ENCODE measurements at regions not wholly inside any gene's neighbourhood (a gene's known extent, or its start where the extent isn't known, plus 50 kb on each side); places are given as distances from the start of the nearest gene placed in this dataset.

GRCh38 chr21:28224191-28224726, 768.4 kb downstream of the LTN1 start:
- H3K4me1 ChIP-seq (ENCODE audit: control insufficient read depth in 3 of 3, insufficient read depth in 3 of 3, low read length in 3 of 3): peaks cover 0 to 3% (median 2%) of the 10 kb centered on the region in 3 donors
- H3K27ac ChIP-seq (ENCODE audit: low read depth, low read length): no peak overlapping the region
- H3K27me3 ChIP-seq (ENCODE audit: control insufficient read depth in 3 of 3, insufficient read depth in 3 of 3, low read length in 3 of 3): no peaks in the 10 kb centered on the region
- H3K9ac ChIP-seq (ENCODE audit: low read depth in 1 of 3, low read length in 3 of 3): no peak overlapping the region
- no peaks in the 10 kb centered on the region for H3K9me3 ChIP-seq (ENCODE audit: control insufficient read depth in 3 of 3, low read length in 3 of 3)
- H3K36me3 ChIP-seq (ENCODE audit: control insufficient read depth in 3 of 3, insufficient read depth in 3 of 3, low read length in 3 of 3): no peaks in the 10 kb centered on the region
- no peak overlapping the region for H3K4me3 ChIP-seq (ENCODE audit: low read length in 3 of 3)

- no peak overlapping the region for H3K4me3 ChIP-seq (ENCODE audit: low read length in 3 of 3)
- H3K27ac ChIP-seq (ENCODE audit: low read depth, low read length): no peak overlapping the region
- H3K4me1 ChIP-seq (ENCODE audit: control insufficient read depth in 3 of 3, insufficient read depth in 3 of 3, low read length in 3 of 3): peaks cover 0 to 3% (median 0%) of the 10 kb centered on the region in 3 donors
- no peak overlapping the region for H3K9ac ChIP-seq (ENCODE audit: low read depth in 1 of 3, low read length in 3 of 3)
- H3K27me3 ChIP-seq (ENCODE audit: control insufficient read depth in 3 of 3, insufficient read depth in 3 of 3, low read length in 3 of 3): no peaks in the 10 kb centered on the region
- H3K9me3 ChIP-seq (ENCODE audit: control insufficient read depth in 3 of 3, low read length in 3 of 3): no peaks in the 10 kb centered on the region
- no peaks in the 10 kb centered on the region for H3K36me3 ChIP-seq (ENCODE audit: control insufficient read depth in 3 of 3, insufficient read depth in 3 of 3, low read length in 3 of 3)
Observed at GRCh38 chr21:28221984-28222383, 770.7 kb downstream of the LTN1 start.

- Histone ChIP-seq H3K4me3 (ENCODE audit: low read length in 3 of 3) (no peak overlapping the region), H3K4me1 (ENCODE audit: control insufficient read depth in 3 of 3, insufficient read depth in 3 of 3, low read length in 3 of 3) (peaks cover 0 to 4% (median 3%) of the 10 kb centered on the region in 3 donors), H3K9me3 (ENCODE audit: control insufficient read depth in 3 of 3, low read length in 3 of 3) (no peaks in the 10 kb centered on the region), H3K36me3 (ENCODE audit: control insufficient read depth in 3 of 3, insufficient read depth in 3 of 3, low read length in 3 of 3) (no peaks in the 10 kb centered on the region), H3K27me3 (ENCODE audit: control insufficient read depth in 3 of 3, insufficient read depth in 3 of 3, low read length in 3 of 3) (no peaks in the 10 kb centered on the region), H3K27ac (ENCODE audit: low read depth, low read length) (no peak overlapping the region), H3K9ac (ENCODE audit: low read depth in 1 of 3, low read length in 3 of 3) (no peak overlapping the region)
Observed at GRCh38 chr21:28220680-28221079, 772.0 kb downstream of the LTN1 start.

GRCh38 chr21:28216976-28217523, 775.6 kb downstream of the LTN1 start:
- Histone ChIP-seq H3K36me3 (ENCODE audit: control insufficient read depth in 3 of 3, insufficient read depth in 3 of 3, low read length in 3 of 3) (no peaks in the 10 kb centered on the region), H3K27ac (ENCODE audit: low read depth, low read length) (no peak overlapping the region), H3K4me3 (ENCODE audit: low read length in 3 of 3) (no peak overlapping the region), H3K4me1 (ENCODE audit: control insufficient read depth in 3 of 3, insufficient read depth in 3 of 3, low read length in 3 of 3) (peaks cover 5 to 12% (median 6%) of the 10 kb centered on the region in 3 donors), H3K9me3 (ENCODE audit: control insufficient read depth in 3 of 3, low read length in 3 of 3) (no peaks in the 10 kb centered on the region), H3K27me3 (ENCODE audit: control insufficient read depth in 3 of 3, insufficient read depth in 3 of 3, low read length in 3 of 3) (no peaks in the 10 kb centered on the region), H3K9ac (ENCODE audit: low read depth in 1 of 3, low read length in 3 of 3) (no peak overlapping the region)

- no peaks in the 10 kb centered on the region for H3K27me3 ChIP-seq (ENCODE audit: control insufficient read depth in 3 of 3, insufficient read depth in 3 of 3, low read length in 3 of 3)
- no peaks in the 10 kb centered on the region for H3K36me3 ChIP-seq (ENCODE audit: control insufficient read depth in 3 of 3, insufficient read depth in 3 of 3, low read length in 3 of 3)
- no peak overlapping the region for H3K27ac ChIP-seq (ENCODE audit: low read depth, low read length)
- no peak overlapping the region for H3K9ac ChIP-seq (ENCODE audit: low read depth in 1 of 3, low read length in 3 of 3)
- H3K9me3 ChIP-seq (ENCODE audit: control insufficient read depth in 3 of 3, low read length in 3 of 3): no peaks in the 10 kb centered on the region
- peaks cover 4 to 13% (median 6%) of the 10 kb centered on the region in 3 donors for H3K4me1 ChIP-seq (ENCODE audit: control insufficient read depth in 3 of 3, insufficient read depth in 3 of 3, low read length in 3 of 3)
- H3K4me3 ChIP-seq (ENCODE audit: low read length in 3 of 3): peak overlapping the region in 1 of 3 donors; percentile 29
Observed at GRCh38 chr21:28215214-28215954, 777.3 kb downstream of the LTN1 start.

- H3K4me3 ChIP-seq (ENCODE audit: low read length in 3 of 3): no peak overlapping the region
- no peaks in the 10 kb centered on the region for H3K9me3 ChIP-seq (ENCODE audit: control insufficient read depth in 3 of 3, low read length in 3 of 3)
- H3K27me3 ChIP-seq (ENCODE audit: control insufficient read depth in 3 of 3, insufficient read depth in 3 of 3, low read length in 3 of 3): no peaks in the 10 kb centered on the region
- peaks cover 3 to 13% (median 6%) of the 10 kb centered on the region in 3 donors for H3K4me1 ChIP-seq (ENCODE audit: control insufficient read depth in 3 of 3, insufficient read depth in 3 of 3, low read length in 3 of 3)
- no peaks in the 10 kb centered on the region for H3K36me3 ChIP-seq (ENCODE audit: control insufficient read depth in 3 of 3, insufficient read depth in 3 of 3, low read length in 3 of 3)
- H3K9ac ChIP-seq (ENCODE audit: low read depth in 1 of 3, low read length in 3 of 3): no peak overlapping the region
- H3K27ac ChIP-seq (ENCODE audit: low read depth, low read length): no peak overlapping the region
Observed at GRCh38 chr21:28214786-28215185, 777.9 kb downstream of the LTN1 start.

GRCh38 chr21:28213261-28213660, 779.4 kb downstream of the LTN1 start:
- Histone ChIP-seq H3K9ac (ENCODE audit: low read depth in 1 of 3, low read length in 3 of 3) (no peak overlapping the region), H3K4me1 (ENCODE audit: control insufficient read depth in 3 of 3, insufficient read depth in 3 of 3, low read length in 3 of 3) (peaks cover 3 to 13% (median 6%) of the 10 kb centered on the region in 3 donors), H3K27ac (ENCODE audit: low read depth, low read length) (no peak overlapping the region)

GRCh38 chr21:28212061-28212460, 780.6 kb downstream of the LTN1 start:
- Histone ChIP-seq H3K9ac (ENCODE audit: low read depth in 1 of 3, low read length in 3 of 3) (no peak overlapping the region), H3K27ac (ENCODE audit: low read depth, low read length) (no peak overlapping the region)

More at GRCh38 chr21:28213261-28213660, 779.4 kb downstream of the LTN1 start:
- no peaks in the 10 kb centered on the region for H3K36me3 ChIP-seq (ENCODE audit: control insufficient read depth in 3 of 3, insufficient read depth in 3 of 3, low read length in 3 of 3)
- H3K9me3 ChIP-seq (ENCODE audit: control insufficient read depth in 3 of 3, low read length in 3 of 3): no peaks in the 10 kb centered on the region
- H3K4me3 ChIP-seq (ENCODE audit: low read length in 3 of 3): no peak overlapping the region
- no peaks in the 10 kb centered on the region for H3K27me3 ChIP-seq (ENCODE audit: control insufficient read depth in 3 of 3, insufficient read depth in 3 of 3, low read length in 3 of 3)

GRCh38 chr21:28207436-28208173, 785.1 kb downstream of the LTN1 start:
- no peaks in the 10 kb centered on the region for H3K36me3 ChIP-seq (ENCODE audit: control insufficient read depth in 3 of 3, insufficient read depth in 3 of 3, low read length in 3 of 3)
- peaks cover 0 to 4% (median 2%) of the 10 kb centered on the region in 3 donors for H3K4me1 ChIP-seq (ENCODE audit: control insufficient read depth in 3 of 3, insufficient read depth in 3 of 3, low read length in 3 of 3)
- no peaks in the 10 kb centered on the region for H3K27me3 ChIP-seq (ENCODE audit: control insufficient read depth in 3 of 3, insufficient read depth in 3 of 3, low read length in 3 of 3)
- no peaks in the 10 kb centered on the region for H3K9me3 ChIP-seq (ENCODE audit: control insufficient read depth in 3 of 3, low read length in 3 of 3)
- no peak overlapping the region for H3K27ac ChIP-seq (ENCODE audit: low read depth, low read length)
- no peak overlapping the region for H3K9ac ChIP-seq (ENCODE audit: low read depth in 1 of 3, low read length in 3 of 3)
- no peak overlapping the region for H3K4me3 ChIP-seq (ENCODE audit: low read length in 3 of 3)

More at GRCh38 chr21:28212061-28212460, 780.6 kb downstream of the LTN1 start:
- H3K36me3 ChIP-seq (ENCODE audit: control insufficient read depth in 3 of 3, insufficient read depth in 3 of 3, low read length in 3 of 3): no peaks in the 10 kb centered on the region
- no peaks in the 10 kb centered on the region for H3K27me3 ChIP-seq (ENCODE audit: control insufficient read depth in 3 of 3, insufficient read depth in 3 of 3, low read length in 3 of 3)
- H3K9me3 ChIP-seq (ENCODE audit: control insufficient read depth in 3 of 3, low read length in 3 of 3): no peaks in the 10 kb centered on the region
- H3K4me1 ChIP-seq (ENCODE audit: control insufficient read depth in 3 of 3, insufficient read depth in 3 of 3, low read length in 3 of 3): peaks cover 3 to 13% (median 6%) of the 10 kb centered on the region in 3 donors
- no peak overlapping the region for H3K4me3 ChIP-seq (ENCODE audit: low read length in 3 of 3)

GRCh38 chr21:28200726-28201125, 792.0 kb downstream of the LTN1 start:
- Histone ChIP-seq H3K9me3 (ENCODE audit: control insufficient read depth in 3 of 3, low read length in 3 of 3) (no peaks in the 10 kb centered on the region), H3K27ac (ENCODE audit: low read depth, low read length) (no peak overlapping the region), H3K27me3 (ENCODE audit: control insufficient read depth in 3 of 3, insufficient read depth in 3 of 3, low read length in 3 of 3) (no peaks in the 10 kb centered on the region), H3K9ac (ENCODE audit: low read depth in 1 of 3, low read length in 3 of 3) (no peak overlapping the region), H3K36me3 (ENCODE audit: control insufficient read depth in 3 of 3, insufficient read depth in 3 of 3, low read length in 3 of 3) (no peaks in the 10 kb centered on the region), H3K4me3 (ENCODE audit: low read length in 3 of 3) (no peak overlapping the region), H3K4me1 (ENCODE audit: control insufficient read depth in 3 of 3, insufficient read depth in 3 of 3, low read length in 3 of 3) (no peaks in the 10 kb centered on the region)

All from skeletal muscle tissue (tissue), 3 donors.